GM12878 (cell line): ENCODE measurements at regions not wholly inside any gene's neighbourhood (a gene's known extent, or its start where the extent isn't known, plus 50 kb on each side); places are given as distances from the start of the nearest gene placed in this dataset.
A peak's percentile ranks its signal among the peaks of the same experiment; 100 is the strongest.

Experiments
- ATAC-seq: fragments of 200-7000 bp; cut with Tn5 transposase; 3 replicates; pipeline ENCODE4 v1.9.1; 2020; ENCODE audit warnings: mild to moderate bottlenecking, moderate library complexity
- BruUV-seq: library from RNA; stranded (reverse); fragments of 400-500 nt; replicated peaks from 2 replicates; lab custom pipeline; 2021; lab: Mats Ljungman, UMichigan
- CTCF ChIA-PET: fragments of 300-600 bp; sonication (Branson Sonifier 250); formaldehyde crosslinking; extraction: SDS; loops from one replicate; lab custom pipeline; 2021; ENCODE audit warnings: inconsistent platforms; lab: Yijun Ruan, JAX
- POLR2A ChIA-PET: fragments of 350-600 bp; formaldehyde crosslinking; extraction: SDS; loops from one replicate; lab custom pipeline; 2021; ENCODE audit warnings: inconsistent platforms; lab: Charles Lee
- RAD21 ChIA-PET: fragments of 300-600 bp; sonication (Branson Sonifier 250); formaldehyde crosslinking; loops from one replicate; lab custom pipeline; 2023; ENCODE audit warnings: antibody characterized with exemption; ENCODE audit not compliant: unreplicated experiment; lab: Charles Lee
- SMC1A ChIA-PET: fragments of 300-600 bp; sonication (Branson Sonifier 250); formaldehyde crosslinking; loops from one replicate; lab custom pipeline; 2023; ENCODE audit not compliant: unreplicated experiment, uncharacterized antibody; lab: Charles Lee
- DNase-seq: peaks from one replicate; pipeline ENCODE4 v3.0.0-alpha.2; 2011; ENCODE audit warnings: low read depth, low spot score
- FAIRE-seq: peaks from 3 replicates; lab custom pipeline; 2011; peaks lifted over from hg19 to GRCh38; lab: Jason Lieb, UNC
- H2AFZ ChIP-seq: 2 replicates; pipeline ENCODE4 v1.6.0; 2011; ENCODE audit warnings: low read depth, low read length, control low read depth; ENCODE audit not compliant: control insufficient read depth
- H3K27ac ChIP-seq: 2 replicates; pipeline ENCODE4 v1.5.1; 2011; ENCODE audit warnings: control low read depth; ENCODE audit not compliant: control insufficient read depth, insufficient read depth
- H3K27me3 ChIP-seq, 2 experiments: replicated peaks in 1 of 2; 2 replicates each; pipeline versions ENCODE4 v1.6.0 to v1.6.1; 2011; ENCODE audit warnings: low read length in 1 of 2; ENCODE audit not compliant: control insufficient read depth in 2 of 2, insufficient read depth in 2 of 2
- H3K36me3 ChIP-seq, 2 experiments: 2 replicates each; pipeline ENCODE4 v1.5.1; 2011; ENCODE audit warnings: low read length in 1 of 2; ENCODE audit not compliant: control insufficient read depth in 2 of 2, insufficient read depth in 2 of 2
- H3K4me1 ChIP-seq: 2 replicates; pipeline ENCODE4 v1.6.1; 2011; ENCODE audit warnings: mild to moderate bottlenecking, low read length, moderate library complexity, mixed read lengths; ENCODE audit not compliant: control insufficient read depth, insufficient read depth
- H3K4me2 ChIP-seq: 2 replicates; pipeline ENCODE4 v1.6.0; 2011; ENCODE audit warnings: control low read depth; ENCODE audit not compliant: control insufficient read depth, insufficient read depth
- H3K4me3 ChIP-seq: fragments of 200-600 bp; sonication (generic); 2 replicates; pipeline ENCODE4 v1.5.1; 2016
- H3K79me2 ChIP-seq: 2 replicates; pipeline ENCODE4 v1.6.0; 2011; ENCODE audit warnings: low read length; ENCODE audit not compliant: control insufficient read depth, insufficient read depth
- H3K9ac ChIP-seq: 2 replicates; pipeline ENCODE4 v1.8.0; 2011; ENCODE audit warnings: low read length, control low read depth, mixed read lengths; ENCODE audit not compliant: control insufficient read depth, insufficient read depth
- H3K9me3 ChIP-seq: replicated peaks from 3 replicates; pipeline ENCODE4 v1.5.1; 2011; ENCODE audit warnings: mild to moderate bottlenecking, low read length; ENCODE audit not compliant: control insufficient read depth, insufficient read depth
- H4K20me1 ChIP-seq: 2 replicates; pipeline ENCODE4 v1.6.0; 2011; ENCODE audit not compliant: control insufficient read depth, insufficient read depth
- HDGF ChIP-seq: fragments of 450-650 bp; IDR thresholded peaks from 2 replicates; pipeline ENCODE4 v1.6.1; 2016; ENCODE audit warnings: antibody characterized with exemption
- IKZF2 ChIP-seq, 2 experiments: fragments of 450-650 bp; IDR thresholded peaks; 2 replicates each; pipeline ENCODE4 v1.6.1; 2017; ENCODE audit warnings: mild to moderate bottlenecking in 2 of 2, moderate library complexity in 2 of 2
- JUNB ChIP-seq: IDR thresholded peaks from 2 replicates; pipeline ENCODE4 v1.6.1; 2016; ENCODE audit warnings: antibody characterized with exemption, mild to moderate bottlenecking
- KAT2A ChIP-seq: conservative IDR thresholded peaks from 2 replicates; pipeline ENCODE4 v1.6.1; 2011; ENCODE audit warnings: low read depth, low read length; ENCODE audit not compliant: control insufficient read depth
- NFIC ChIP-seq: IDR thresholded peaks from 2 replicates; pipeline ENCODE4 v1.6.1; 2012; ENCODE audit warnings: low read depth, mild to moderate bottlenecking, inconsistent platforms, low read length, moderate library complexity
- RAD21 ChIP-seq: IDR thresholded peaks from 2 replicates; pipeline ENCODE4 v1.6.1; 2011; ENCODE audit warnings: mild to moderate bottlenecking, low read depth, low read length, moderate library complexity; ENCODE audit not compliant: insufficient read depth
- SIN3A ChIP-seq: IDR thresholded peaks from 2 replicates; pipeline ENCODE4 v1.6.1; 2012; ENCODE audit warnings: low read depth, low read length, improper control_type of control experiment
- SRF ChIP-seq, 2 experiments: IDR thresholded peaks; 2 replicates each; pipeline ENCODE4 v1.6.1; 2011; ENCODE audit warnings: low read depth in 2 of 2, low read length in 2 of 2, mild to moderate bottlenecking in 1 of 2, moderate library complexity in 1 of 2
- WGBS: methylation state at CpG from one replicate; pipeline ENCODE4 v1.1.6; 2016; ENCODE audit warnings: low lambda C conversion rate; ENCODE audit not compliant: insufficient replicate concordance, insufficient coverage; ENCODE audit errors: missing lambda C conversion rate; 5-methylcytosine and 5-hydroxymethylcytosine counted together
- in situ Hi-C: fragments of 300-500 bp; cut with MboI; formaldehyde crosslinking; loops from 9 replicates; pipeline ENCODE4 v1.14.3; 2018; ENCODE audit warnings: mixed read lengths
- intact Hi-C: fragments of 100-400 bp; cut with micrococcal nuclease; formaldehyde crosslinking; loops from one replicate; pipeline ENCODE4 v1.14.2; 2022; ENCODE audit not compliant: unreplicated experiment
- TF ChIP-seq, protein P1 (sequence below), 3 experiments: IDR thresholded peaks in 2 of 3; conservative IDR thresholded peaks in 1 of 3; 2 replicates each; pipeline ENCODE4 v1.5.1; 2011; ENCODE audit warnings: low read depth in 3 of 3, low read length in 3 of 3, mild to moderate bottlenecking in 3 of 3, control low read depth in 2 of 3, moderate library complexity in 2 of 3, inconsistent platforms in 1 of 3, mixed read lengths in 1 of 3; ENCODE audit not compliant: control insufficient read depth in 2 of 3, insufficient read depth in 1 of 3; ENCODE audit errors: extremely low read depth in 1 of 3
- TF ChIP-seq, protein P2 (sequence below): fragments of 450-650 bp; IDR thresholded peaks from 2 replicates; pipeline ENCODE4 v1.6.1; 2016; ENCODE audit warnings: mild to moderate bottlenecking

DNA sequence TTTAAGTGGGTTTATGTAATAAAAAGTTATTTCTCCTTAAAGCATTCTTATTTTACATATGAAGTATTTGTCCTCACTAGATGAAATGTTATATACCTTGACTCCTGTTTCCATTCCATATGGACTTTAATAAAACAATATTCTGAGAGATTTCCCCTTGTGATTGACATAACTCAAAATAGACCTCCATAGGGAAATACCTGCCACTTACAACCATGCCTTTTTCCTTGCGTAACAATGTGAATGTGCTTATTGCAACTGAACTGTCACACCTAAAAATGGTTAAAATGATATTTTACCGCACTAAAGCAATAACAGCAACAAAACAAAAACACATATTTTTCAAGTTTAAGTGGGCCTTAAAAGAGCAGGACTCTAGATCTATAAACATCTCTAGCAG, 70.3 kb upstream of the TGIF1 start:
- ChIA-PET CTCF (interaction anchor here (0.6 to 2.4 kb wide), 4 partner anchors 9 to 75 kb away, joined by 3 to 12 read pairs (median 4); no protein-coding TSS in a partner anchor), SMC1A (interaction anchor here (0.8 to 2.9 kb wide), 2 partner anchors 68 to 75 kb away, joined by 3 to 12 read pairs; no protein-coding TSS in a partner anchor)
- H2AFZ ChIP-seq, result no peak overlapping the region
- in situ Hi-C loops, result no loop called here
- H4K20me1 ChIP-seq, result no peaks in the 10 kb centered on the region
- TF ChIP-seq SIN3A (no peak), KAT2A (no peak)
- TF ChIP-seq, all 136 proteins: peak for 0
- FAIRE-seq (no peak), ATAC-seq (no peak), DNase-seq (no peak)
- intact Hi-C loops, result loop anchor here (5.0 kb wide), 2 partner anchors 68 to 208 kb away; no protein-coding TSS in a partner anchor
- WGBS, result 94% methylated on average over 2 of the region's 2 CpGs
- Histone ChIP-seq H3K4me1 (peaks cover 9% of the 10 kb centered on the region), H3K79me2 (no peaks in the 10 kb centered on the region), H3K36me3 (no peaks in the 10 kb centered on the region), H3K4me2 (no peak overlapping the region), H3K27me3 (no peaks in the 10 kb centered on the region; a peak in 1 of 4 replicates), H3K27ac (no peak overlapping the region), H3K9me3 (no peaks in the 10 kb centered on the region), H3K4me3 (no peak overlapping the region), H3K9ac (no peak overlapping the region)
- ChIA-PET POLR2A (no interaction called here), RAD21 (interaction anchor here (0.9 kb wide), 1 partner anchor 205 kb away, joined by 3 read pairs; no protein-coding TSS in a partner anchor)
- no TSS peak for BruUV-seq

DNA sequence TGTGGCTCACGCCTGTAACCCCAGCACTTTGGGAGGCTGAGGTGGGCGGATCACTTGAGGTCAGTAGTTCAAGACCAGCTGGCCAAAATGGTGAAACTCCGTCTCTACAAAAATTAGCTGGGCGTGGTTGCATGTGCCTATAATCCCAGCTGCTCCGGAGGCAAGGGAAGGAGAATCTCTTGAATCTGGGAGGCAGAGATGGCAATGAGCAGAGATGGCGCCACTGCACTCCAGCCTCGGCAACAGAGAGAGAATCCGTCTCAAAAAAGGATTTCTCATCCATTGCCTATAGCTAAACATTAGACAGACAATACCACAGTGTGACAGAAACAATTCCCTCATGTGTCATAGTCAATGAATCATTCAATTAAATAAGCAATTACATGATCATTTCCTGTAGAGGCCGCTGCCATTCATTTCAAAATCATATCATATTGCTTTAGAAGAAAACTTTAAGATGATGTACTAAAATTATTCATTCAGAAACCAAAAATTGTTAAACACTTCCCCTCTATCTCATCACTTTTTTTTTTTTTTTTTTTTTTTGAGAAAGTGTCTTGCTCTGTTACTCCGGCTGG, 69.5 kb upstream of the TGIF1 start:
- peaks cover 0 to 2% of the 10 kb centered on the region in 2 experiments; a peak in 1 of 4 replicates for H3K27me3 ChIP-seq
- H3K4me2 ChIP-seq, result no peak overlapping the region
- H3K4me3 ChIP-seq, result no peak overlapping the region
- H3K27ac ChIP-seq, result no peak overlapping the region
- H3K9ac ChIP-seq, result no peak overlapping the region
- no peaks in the 10 kb centered on the region for H3K79me2 ChIP-seq
- peaks cover 15% of the 10 kb centered on the region for H3K4me1 ChIP-seq
- H3K36me3 ChIP-seq, result no peaks in the 10 kb centered on the region
- H4K20me1 ChIP-seq, result no peaks in the 10 kb centered on the region
- POLR2A ChIA-PET, result no interaction called here
- DNase-seq (no peak), FAIRE-seq (no peak), ATAC-seq (peak; percentile 37)
- RAD21 ChIA-PET, result interaction anchor here (0.9 kb wide), 1 partner anchor 205 kb away, joined by 3 read pairs; no protein-coding TSS in a partner anchor
- in situ Hi-C loops (no loop called here), intact Hi-C loops (loop anchor here (5.0 kb wide), 2 partner anchors 67 to 207 kb away; no protein-coding TSS in a partner anchor)
- 32% methylated on average over 10 of the region's 10 CpGs for WGBS
- no TSS peak for BruUV-seq
- no peaks in the 10 kb centered on the region for H3K9me3 ChIP-seq
- SMC1A ChIA-PET, result interaction anchor here (0.8 to 2.9 kb wide), 2 partner anchors 67 to 74 kb away, joined by 3 to 12 read pairs; no protein-coding TSS in a partner anchor
- TF ChIP-seq JUNB, result peak; percentile 76
- TF ChIP-seq NFIC, result peak; percentile 40; the same call in 1 of the 2 replicates
- TF ChIP-seq, protein P1, sequence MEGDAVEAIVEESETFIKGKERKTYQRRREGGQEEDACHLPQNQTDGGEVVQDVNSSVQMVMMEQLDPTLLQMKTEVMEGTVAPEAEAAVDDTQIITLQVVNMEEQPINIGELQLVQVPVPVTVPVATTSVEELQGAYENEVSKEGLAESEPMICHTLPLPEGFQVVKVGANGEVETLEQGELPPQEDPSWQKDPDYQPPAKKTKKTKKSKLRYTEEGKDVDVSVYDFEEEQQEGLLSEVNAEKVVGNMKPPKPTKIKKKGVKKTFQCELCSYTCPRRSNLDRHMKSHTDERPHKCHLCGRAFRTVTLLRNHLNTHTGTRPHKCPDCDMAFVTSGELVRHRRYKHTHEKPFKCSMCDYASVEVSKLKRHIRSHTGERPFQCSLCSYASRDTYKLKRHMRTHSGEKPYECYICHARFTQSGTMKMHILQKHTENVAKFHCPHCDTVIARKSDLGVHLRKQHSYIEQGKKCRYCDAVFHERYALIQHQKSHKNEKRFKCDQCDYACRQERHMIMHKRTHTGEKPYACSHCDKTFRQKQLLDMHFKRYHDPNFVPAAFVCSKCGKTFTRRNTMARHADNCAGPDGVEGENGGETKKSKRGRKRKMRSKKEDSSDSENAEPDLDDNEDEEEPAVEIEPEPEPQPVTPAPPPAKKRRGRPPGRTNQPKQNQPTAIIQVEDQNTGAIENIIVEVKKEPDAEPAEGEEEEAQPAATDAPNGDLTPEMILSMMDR (IDR thresholded peaks at IDR 0.05 in 2 of 3, conservative IDR thresholded peaks at IDR 0.05 in 1 of 3; ENCODE audit: control insufficient read depth in 2 of 3, extremely low read depth in 1 of 3, insufficient read depth in 1 of 3, low read depth in 3 of 3, low read length in 3 of 3), result peak in 1 of 3 experiments; percentile 8; a peak in 1 of 6 replicates
- no peak for TF ChIP-seq HDGF
- TF ChIP-seq RAD21, result peak; percentile 38; the same call in 1 of the 2 replicates
- no peak for TF ChIP-seq IKZF2 (IDR thresholded peaks at IDR 0.05)
- TF ChIP-seq, protein P2, sequence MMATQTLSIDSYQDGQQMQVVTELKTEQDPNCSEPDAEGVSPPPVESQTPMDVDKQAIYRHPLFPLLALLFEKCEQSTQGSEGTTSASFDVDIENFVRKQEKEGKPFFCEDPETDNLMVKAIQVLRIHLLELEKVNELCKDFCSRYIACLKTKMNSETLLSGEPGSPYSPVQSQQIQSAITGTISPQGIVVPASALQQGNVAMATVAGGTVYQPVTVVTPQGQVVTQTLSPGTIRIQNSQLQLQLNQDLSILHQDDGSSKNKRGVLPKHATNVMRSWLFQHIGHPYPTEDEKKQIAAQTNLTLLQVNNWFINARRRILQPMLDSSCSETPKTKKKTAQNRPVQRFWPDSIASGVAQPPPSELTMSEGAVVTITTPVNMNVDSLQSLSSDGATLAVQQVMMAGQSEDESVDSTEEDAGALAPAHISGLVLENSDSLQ, result peak; percentile 16; the same call in 1 of the 2 replicates
- no peak for TF ChIP-seq SRF (IDR thresholded peaks at IDR 0.05; ENCODE audit: low read depth in 2 of 2, low read length in 2 of 2)
- no peak overlapping the region for H2AFZ ChIP-seq
- CTCF ChIA-PET, result interaction anchor here (0.6 to 2.4 kb wide), 5 partner anchors 10 to 1664 kb away, joined by 3 to 12 read pairs (median 3); no protein-coding TSS in a partner anchor
